ENCODE measurements at regions not wholly inside any gene's neighbourhood (a gene's known extent, or its start where the extent isn't known, plus 50 kb on each side); places are given as distances from the start of the nearest gene placed in this dataset.

DNA sequence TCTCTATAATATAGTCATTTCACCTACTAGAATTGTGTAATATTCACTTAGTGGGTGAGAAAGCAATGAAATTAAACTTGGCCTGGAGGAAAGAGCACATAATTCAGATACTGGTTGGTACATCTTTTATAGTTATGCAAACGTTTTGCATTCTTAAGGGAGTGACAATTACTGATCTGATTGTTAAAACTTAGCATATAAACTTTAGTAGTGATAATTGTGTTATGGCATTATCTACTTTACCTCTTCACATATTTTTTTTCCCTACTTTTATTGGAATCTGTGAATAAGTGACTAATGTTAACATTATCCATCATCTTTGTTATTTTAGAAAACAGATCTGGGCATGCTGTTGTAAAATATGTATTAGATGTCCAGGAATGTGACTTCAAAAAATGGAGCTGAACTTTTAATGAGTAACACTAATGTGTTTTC is 217.4 kb upstream of the GIMD1 start:
- no peaks in the 10 kb centered on the region for H3K4me1 ChIP-seq
- no peak for ATAC-seq
- H3K36me3 ChIP-seq (replicated peaks in 1 of 2; ENCODE audit: insufficient read depth in 1 of 2, low read depth in 2 of 2): no peaks in the 10 kb centered on the region
- H3K27ac ChIP-seq: no peak overlapping the region
- intact Hi-C loops (cut with DNase I): no loop called here
- no peaks in the 10 kb centered on the region for H3K27me3 ChIP-seq
- DNase-seq: no peak
- H3K4me3 ChIP-seq: no peak overlapping the region
- H3K9me3 ChIP-seq: no peaks in the 10 kb centered on the region
- 3 to 12% methylated on average over 1 of the region's 1 CpG for WGBS, 2 donors
- TF ChIP-seq, protein P1, sequence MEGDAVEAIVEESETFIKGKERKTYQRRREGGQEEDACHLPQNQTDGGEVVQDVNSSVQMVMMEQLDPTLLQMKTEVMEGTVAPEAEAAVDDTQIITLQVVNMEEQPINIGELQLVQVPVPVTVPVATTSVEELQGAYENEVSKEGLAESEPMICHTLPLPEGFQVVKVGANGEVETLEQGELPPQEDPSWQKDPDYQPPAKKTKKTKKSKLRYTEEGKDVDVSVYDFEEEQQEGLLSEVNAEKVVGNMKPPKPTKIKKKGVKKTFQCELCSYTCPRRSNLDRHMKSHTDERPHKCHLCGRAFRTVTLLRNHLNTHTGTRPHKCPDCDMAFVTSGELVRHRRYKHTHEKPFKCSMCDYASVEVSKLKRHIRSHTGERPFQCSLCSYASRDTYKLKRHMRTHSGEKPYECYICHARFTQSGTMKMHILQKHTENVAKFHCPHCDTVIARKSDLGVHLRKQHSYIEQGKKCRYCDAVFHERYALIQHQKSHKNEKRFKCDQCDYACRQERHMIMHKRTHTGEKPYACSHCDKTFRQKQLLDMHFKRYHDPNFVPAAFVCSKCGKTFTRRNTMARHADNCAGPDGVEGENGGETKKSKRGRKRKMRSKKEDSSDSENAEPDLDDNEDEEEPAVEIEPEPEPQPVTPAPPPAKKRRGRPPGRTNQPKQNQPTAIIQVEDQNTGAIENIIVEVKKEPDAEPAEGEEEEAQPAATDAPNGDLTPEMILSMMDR (IDR thresholded peaks at IDR 0.05): no peak
- TF ChIP-seq POLR2A (IDR thresholded peaks at IDR 0.05): no peak

DNA sequence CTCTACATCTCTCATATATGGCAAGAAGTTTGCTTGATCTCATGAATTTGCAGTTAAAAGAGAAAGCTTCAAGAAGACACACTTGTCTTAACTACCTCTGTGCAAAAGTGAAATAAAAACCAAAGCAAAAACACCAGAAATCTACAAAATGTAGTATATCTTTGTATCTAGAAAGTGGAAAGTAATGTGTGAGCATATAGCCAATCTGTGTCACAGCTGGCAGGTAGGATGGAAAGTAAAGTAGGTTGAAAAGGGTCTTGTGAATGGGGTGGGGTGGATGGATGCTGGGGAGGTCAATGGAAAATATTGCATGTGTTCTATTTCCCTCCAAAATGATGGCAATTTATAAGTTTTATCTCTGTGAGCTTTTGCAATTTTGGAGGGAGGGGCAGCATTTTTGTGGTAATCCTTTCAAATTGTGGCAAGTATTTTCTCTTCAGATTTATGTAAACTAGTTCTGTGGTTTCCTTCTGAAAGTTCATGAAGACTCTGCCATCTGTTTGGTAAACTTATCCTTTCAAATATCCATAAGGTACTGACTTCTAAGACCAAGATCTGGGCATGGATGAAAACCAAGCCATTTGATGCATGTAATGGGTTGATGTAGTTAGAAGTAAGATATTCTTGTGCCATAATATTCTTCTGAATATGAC is 215.9 kb upstream of the GIMD1 start:
- Histone ChIP-seq H3K27ac (no peak overlapping the region), H3K4me1 (no peaks in the 10 kb centered on the region), H3K36me3 (replicated peaks in 1 of 2; ENCODE audit: insufficient read depth in 1 of 2, low read depth in 2 of 2) (no peaks in the 10 kb centered on the region), H3K27me3 (no peaks in the 10 kb centered on the region), H3K9me3 (no peaks in the 10 kb centered on the region), H3K4me3 (no peak overlapping the region)
- intact Hi-C loops (cut with DNase I): no loop called here
- ATAC-seq (no peak), DNase-seq (no peak)
- no peak for TF ChIP-seq POLR2A (IDR thresholded peaks at IDR 0.05)
- TF ChIP-seq, protein P1 (IDR thresholded peaks at IDR 0.05): no peak

DNA sequence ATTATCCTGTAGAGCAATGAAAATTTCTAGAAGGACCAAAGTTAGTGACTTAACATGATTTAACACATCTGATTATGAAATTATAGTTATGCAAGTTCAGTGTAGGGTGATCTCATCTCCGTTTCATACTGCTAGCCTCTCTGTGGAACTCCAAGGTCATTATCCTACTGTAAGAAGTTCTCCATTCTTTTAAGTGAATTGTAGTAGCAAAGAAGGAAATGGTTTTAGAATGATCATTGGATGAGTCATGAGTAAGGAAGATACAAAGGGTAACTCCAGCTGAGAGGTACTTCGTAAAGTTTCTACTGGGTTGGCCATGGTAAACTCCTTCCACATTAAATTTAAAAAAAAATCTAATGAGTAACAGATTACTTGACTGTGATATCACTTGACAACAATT is 215.0 kb upstream of the GIMD1 start:
- DNase-seq (no peak), ATAC-seq (no peak)
- Histone ChIP-seq H3K4me3 (no peak overlapping the region), H3K9me3 (no peaks in the 10 kb centered on the region), H3K27ac (no peak overlapping the region), H3K27me3 (no peaks in the 10 kb centered on the region), H3K36me3 (replicated peaks in 1 of 2; ENCODE audit: insufficient read depth in 1 of 2, low read depth in 2 of 2) (no peaks in the 10 kb centered on the region), H3K4me1 (no peaks in the 10 kb centered on the region)
- intact Hi-C loops (cut with DNase I): no loop called here
- WGBS, 2 donors: 46 to 61% methylated on average over 2 of the region's 2 CpGs
- TF ChIP-seq, protein P1 (IDR thresholded peaks at IDR 0.05): no peak
- no peak for TF ChIP-seq POLR2A (IDR thresholded peaks at IDR 0.05)

DNA sequence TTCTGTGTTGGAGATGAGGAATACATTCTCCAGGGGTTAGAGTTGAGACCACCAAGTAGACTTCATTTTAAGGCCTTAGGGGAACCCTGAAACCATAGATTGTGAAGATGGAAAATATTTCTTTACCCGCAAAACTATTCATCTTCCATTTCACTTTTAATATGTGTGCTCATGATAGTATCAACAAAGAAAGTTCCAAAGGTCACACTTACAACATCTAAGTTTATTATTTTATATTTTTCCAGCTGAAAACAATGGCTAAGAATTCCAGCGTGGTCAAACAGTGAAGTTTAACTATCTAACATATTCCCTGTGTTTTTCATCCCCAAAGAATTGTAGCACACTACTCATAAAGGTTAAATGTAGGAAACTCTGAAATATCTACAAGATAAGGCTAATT is 214.5 kb upstream of the GIMD1 start:
- intact Hi-C loops (cut with DNase I): no loop called here
- WGBS, 2 donors: 14 to 32% methylated on average over 2 of the region's 2 CpGs
- Histone ChIP-seq H3K9me3 (no peaks in the 10 kb centered on the region), H3K27me3 (no peaks in the 10 kb centered on the region), H3K4me1 (no peaks in the 10 kb centered on the region), H3K4me3 (no peak overlapping the region), H3K36me3 (replicated peaks in 1 of 2; ENCODE audit: insufficient read depth in 1 of 2, low read depth in 2 of 2) (no peaks in the 10 kb centered on the region), H3K27ac (no peak overlapping the region)
- DNase-seq (no peak), ATAC-seq (no peak)
- TF ChIP-seq, protein P1 (IDR thresholded peaks at IDR 0.05): no peak
- TF ChIP-seq POLR2A (IDR thresholded peaks at IDR 0.05): no peak

DNA sequence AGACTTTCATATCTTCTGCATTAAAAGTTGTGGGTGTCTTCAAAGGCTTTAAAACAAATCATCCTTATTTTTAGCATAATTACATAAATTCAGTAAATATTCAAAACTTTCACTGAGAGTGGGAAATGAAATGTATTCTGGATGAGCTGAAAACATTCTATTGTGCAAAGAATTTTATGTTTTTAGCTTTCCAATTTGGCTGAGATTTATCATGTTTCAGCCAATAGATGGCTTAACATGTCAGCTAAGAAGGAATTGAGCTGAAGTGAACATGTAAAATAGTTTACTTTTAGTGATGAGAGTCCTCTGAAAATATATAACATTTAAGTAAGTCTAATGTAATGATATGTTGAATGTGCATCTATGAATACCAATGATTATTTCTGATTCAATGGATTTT is 213.5 kb upstream of the GIMD1 start:
- intact Hi-C loops (cut with DNase I): no loop called here
- Histone ChIP-seq H3K4me3 (no peak overlapping the region), H3K9me3 (no peaks in the 10 kb centered on the region), H3K36me3 (replicated peaks in 1 of 2; ENCODE audit: insufficient read depth in 1 of 2, low read depth in 2 of 2) (no peaks in the 10 kb centered on the region), H3K4me1 (no peaks in the 10 kb centered on the region), H3K27me3 (no peaks in the 10 kb centered on the region), H3K27ac (no peak overlapping the region)
- TF ChIP-seq, protein P1 (IDR thresholded peaks at IDR 0.05): no peak
- no peak for TF ChIP-seq POLR2A (IDR thresholded peaks at IDR 0.05)
- ATAC-seq (no peak), DNase-seq (no peak)
